DOHH2 (cell line): ENCODE measurements at regions not wholly inside any gene's neighbourhood (a gene's known extent, or its start where the extent isn't known, plus 50 kb on each side); places are given as distances from the start of the nearest gene placed in this dataset.

Source experiments
- CTCF ChIP-seq: fragments of 200-600 bp; sonication (generic); IDR thresholded peaks from one replicate; pipeline ENCODE4 v1.5.1; 2014; ENCODE audit warnings: antibody characterized with exemption, mild to moderate bottlenecking, low read depth, low read length; ENCODE audit not compliant: poor library complexity, severe bottlenecking
- EZH2phosphoT487 ChIP-seq: fragments of 200-600 bp; sonication (generic); IDR thresholded peaks from 2 replicates; pipeline ENCODE4 v1.6.1; 2017; ENCODE audit warnings: borderline replicate concordance, mild to moderate bottlenecking, antibody characterized with exemption, low read length, moderate library complexity, mixed read lengths

DNA sequence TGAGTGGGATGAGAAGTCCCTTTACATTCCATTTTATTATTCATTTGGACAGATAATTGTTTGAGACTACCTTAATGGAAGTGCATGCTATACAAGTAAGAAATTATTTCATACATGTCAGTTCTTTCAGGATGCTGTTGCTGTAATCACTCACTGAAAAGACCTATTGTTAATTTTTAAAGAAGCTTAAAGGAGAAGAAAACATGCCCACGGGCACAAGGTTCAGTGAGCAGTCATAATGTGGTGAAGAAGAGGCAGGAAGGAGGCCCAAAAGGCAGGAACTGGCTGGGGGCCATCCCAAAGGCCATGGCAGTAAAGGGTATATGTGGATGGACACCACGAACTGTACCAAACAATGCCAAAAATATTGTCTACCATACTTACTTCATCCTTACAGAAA is 206.0 kb downstream of the LYPLAL1 start:
- TF ChIP-seq CTCF (no peak), EZH2phosphoT487 (no peak)
